ENCODE measurements at regions not wholly inside any gene's neighbourhood (a gene's known extent, or its start where the extent isn't known, plus 50 kb on each side); places are given as distances from the start of the nearest gene placed in this dataset.
"Not testable (repeated sequence)": the region's sequence is repeated elsewhere in the genome, so short reads cannot be mapped to it uniquely, and the experiment has no call there.

GRCh38 chr13:50744116-50744660 is 99.3 kb downstream of the DLEU7 start:
- DNase-seq (ENCODE audit: extremely low spot score, unreplicated experiment) = no peak
- H3K36me3 Mint-ChIP-seq (ENCODE audit: unreplicated experiment) = no peaks in the 10 kb centered on the region
- no peak overlapping the region for H3K4me3 Mint-ChIP-seq (ENCODE audit: unreplicated experiment)
- TF ChIP-seq CTCF (IDR thresholded peaks at IDR 0.05) = no peak
- no peaks in the 10 kb centered on the region for H3K4me1 Mint-ChIP-seq (ENCODE audit: unreplicated experiment)
- H3K27me3 Mint-ChIP-seq (ENCODE audit: unreplicated experiment) = peaks cover 15% of the 10 kb centered on the region
- no peaks in the 10 kb centered on the region for H3K9me3 Mint-ChIP-seq (ENCODE audit: unreplicated experiment)
- H3K27ac Mint-ChIP-seq (ENCODE audit: unreplicated experiment) = no peak overlapping the region

GRCh38 chr13:50745542-50746115 is 97.9 kb downstream of the DLEU7 start:
- no peak for DNase-seq (ENCODE audit: extremely low spot score, unreplicated experiment)
- Mint-ChIP-seq H3K9me3 (ENCODE audit: unreplicated experiment) (peaks cover 11% of the 10 kb centered on the region), H3K4me3 (ENCODE audit: unreplicated experiment) (no peak overlapping the region), H3K27me3 (ENCODE audit: unreplicated experiment) (peaks cover 22% of the 10 kb centered on the region), H3K36me3 (ENCODE audit: unreplicated experiment) (peaks cover 2% of the 10 kb centered on the region), H3K4me1 (ENCODE audit: unreplicated experiment) (no peaks in the 10 kb centered on the region), H3K27ac (ENCODE audit: unreplicated experiment) (no peak overlapping the region)
- TF ChIP-seq CTCF (IDR thresholded peaks at IDR 0.05) = peak; percentile 23

- no peak for TF ChIP-seq CTCF (IDR thresholded peaks at IDR 0.05)
- H3K27me3 Mint-ChIP-seq (ENCODE audit: unreplicated experiment) = peaks cover 21% of the 10 kb centered on the region
- no peak overlapping the region for H3K27ac Mint-ChIP-seq (ENCODE audit: unreplicated experiment)
- H3K4me3 Mint-ChIP-seq (ENCODE audit: unreplicated experiment) = no peak overlapping the region
- H3K4me1 Mint-ChIP-seq (ENCODE audit: unreplicated experiment) = no peaks in the 10 kb centered on the region
- no peak for DNase-seq (ENCODE audit: extremely low spot score, unreplicated experiment)
- H3K36me3 Mint-ChIP-seq (ENCODE audit: unreplicated experiment) = peaks cover 2% of the 10 kb centered on the region
- peaks cover 11% of the 10 kb centered on the region for H3K9me3 Mint-ChIP-seq (ENCODE audit: unreplicated experiment)
Measured at GRCh38 chr13:50747737-50748350, 95.6 kb downstream of the DLEU7 start.

- H3K36me3 Mint-ChIP-seq (ENCODE audit: unreplicated experiment); H3K27ac Mint-ChIP-seq (ENCODE audit: unreplicated experiment); H3K4me3 Mint-ChIP-seq (ENCODE audit: unreplicated experiment); DNase-seq (ENCODE audit: extremely low spot score, unreplicated experiment): not testable (repeated sequence)
- Mint-ChIP-seq H3K4me1 (ENCODE audit: unreplicated experiment) (peaks cover 10% of the 10 kb centered on the region), H3K27me3 (ENCODE audit: unreplicated experiment) (peaks cover 21% of the 10 kb centered on the region), H3K9me3 (ENCODE audit: unreplicated experiment) (peaks cover 11% of the 10 kb centered on the region)
Measured at GRCh38 chr13:50753221-50753620, 90.3 kb downstream of the DLEU7 start.

GRCh38 chr13:50755862-50756685 is 87.4 kb downstream of the DLEU7 start:
- H3K4me3 Mint-ChIP-seq (ENCODE audit: unreplicated experiment); H3K36me3 Mint-ChIP-seq (ENCODE audit: unreplicated experiment); H3K9me3 Mint-ChIP-seq (ENCODE audit: unreplicated experiment); H3K27ac Mint-ChIP-seq (ENCODE audit: unreplicated experiment); H3K27me3 Mint-ChIP-seq (ENCODE audit: unreplicated experiment); DNase-seq (ENCODE audit: extremely low spot score, unreplicated experiment): not testable (repeated sequence)
- H3K4me1 Mint-ChIP-seq (ENCODE audit: unreplicated experiment) = peaks cover 10% of the 10 kb centered on the region

GRCh38 chr13:50757008-50757407 is 86.5 kb downstream of the DLEU7 start:
- peaks cover 2% of the 10 kb centered on the region for H3K36me3 Mint-ChIP-seq (ENCODE audit: unreplicated experiment)
- no peak overlapping the region for H3K4me3 Mint-ChIP-seq (ENCODE audit: unreplicated experiment)
- H3K27me3 Mint-ChIP-seq (ENCODE audit: unreplicated experiment) = peaks cover 8% of the 10 kb centered on the region
- TF ChIP-seq CTCF (IDR thresholded peaks at IDR 0.05) = no peak
- DNase-seq (ENCODE audit: extremely low spot score, unreplicated experiment) = no peak
- H3K9me3 Mint-ChIP-seq (ENCODE audit: unreplicated experiment) = no peaks in the 10 kb centered on the region
- peak overlapping the region; percentile 73 for H3K27ac Mint-ChIP-seq (ENCODE audit: unreplicated experiment)
- peaks cover 10% of the 10 kb centered on the region for H3K4me1 Mint-ChIP-seq (ENCODE audit: unreplicated experiment)
